ENCODE measurements at regions not wholly inside any gene's neighbourhood (a gene's known extent, or its start where the extent isn't known, plus 50 kb on each side); places are given as distances from the start of the nearest gene placed in this dataset.

DNA sequence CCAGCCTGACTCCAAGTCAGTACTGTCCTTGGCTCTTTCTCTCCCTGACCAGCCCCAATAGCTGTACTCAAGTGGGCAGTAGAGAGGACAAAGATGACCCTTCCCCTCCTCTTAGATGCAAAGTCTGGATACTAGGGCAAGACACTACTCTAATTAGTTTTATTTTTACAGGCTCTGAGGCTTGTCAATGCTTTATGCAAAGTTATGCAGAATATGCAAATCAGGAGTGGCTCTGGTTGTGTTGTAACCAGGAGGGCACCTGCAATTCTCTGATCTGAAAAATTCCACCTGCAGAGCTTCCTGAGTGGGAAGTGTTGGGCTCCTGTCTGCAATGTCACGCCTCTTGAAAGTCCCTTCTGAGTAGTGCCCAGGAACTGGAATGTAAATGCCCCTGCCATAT, 201.5 kb downstream of the RGS3 start:
- ATAC-seq (ENCODE audit: low read depth): no peak
- DNase-seq (ENCODE audit: low spot score): no peak
- Histone ChIP-seq H3K9me3 (ENCODE audit: severe bottlenecking) (no peaks in the 10 kb centered on the region), H3K27me3 (ENCODE audit: insufficient read depth, poor library complexity, severe bottlenecking) (no peaks in the 10 kb centered on the region), H3K36me3 (ENCODE audit: low read depth) (no peaks in the 10 kb centered on the region), H3K4me1 (ENCODE audit: insufficient read depth, poor library complexity, severe bottlenecking) (no peaks in the 10 kb centered on the region), H3K4me3 (ENCODE audit: severe bottlenecking) (no peak overlapping the region), H3K27ac (ENCODE audit: poor library complexity, severe bottlenecking) (no peak overlapping the region)
- TF ChIP-seq CTCF (IDR thresholded peaks at IDR 0.05; ENCODE audit: poor library complexity, severe bottlenecking): no peak

- no peak for TF ChIP-seq CTCF (IDR thresholded peaks at IDR 0.05; ENCODE audit: poor library complexity, severe bottlenecking)
- no peak overlapping the region for H3K27ac ChIP-seq (ENCODE audit: poor library complexity, severe bottlenecking)
- no peaks in the 10 kb centered on the region for H3K36me3 ChIP-seq (ENCODE audit: low read depth)
- no peaks in the 10 kb centered on the region for H3K27me3 ChIP-seq (ENCODE audit: insufficient read depth, poor library complexity, severe bottlenecking)
- ATAC-seq (ENCODE audit: low read depth) (no peak), DNase-seq (ENCODE audit: low spot score) (no peak)
- H3K9me3 ChIP-seq (ENCODE audit: severe bottlenecking): no peaks in the 10 kb centered on the region
- H3K4me1 ChIP-seq (ENCODE audit: insufficient read depth, poor library complexity, severe bottlenecking): no peaks in the 10 kb centered on the region
- no peak overlapping the region for H3K4me3 ChIP-seq (ENCODE audit: severe bottlenecking)
These were observed 202.2 kb downstream of the RGS3 start for GRCh38 chr9:113665756-113666155.

GRCh38 chr9:113668061-113668460, 204.5 kb downstream of the RGS3 start:
- Histone ChIP-seq H3K27ac (ENCODE audit: poor library complexity, severe bottlenecking) (no peak overlapping the region), H3K4me1 (ENCODE audit: insufficient read depth, poor library complexity, severe bottlenecking) (no peaks in the 10 kb centered on the region), H3K36me3 (ENCODE audit: low read depth) (no peaks in the 10 kb centered on the region), H3K4me3 (ENCODE audit: severe bottlenecking) (no peak overlapping the region), H3K9me3 (ENCODE audit: severe bottlenecking) (no peaks in the 10 kb centered on the region), H3K27me3 (ENCODE audit: insufficient read depth, poor library complexity, severe bottlenecking) (no peaks in the 10 kb centered on the region)
- no peak for TF ChIP-seq CTCF (IDR thresholded peaks at IDR 0.05; ENCODE audit: poor library complexity, severe bottlenecking)
- ATAC-seq (ENCODE audit: low read depth) (no peak), DNase-seq (ENCODE audit: low spot score) (no peak)

GRCh38 chr9:113669522-113670115, 206.1 kb downstream of the RGS3 start:
- no peaks in the 10 kb centered on the region for H3K9me3 ChIP-seq (ENCODE audit: severe bottlenecking)
- no peaks in the 10 kb centered on the region for H3K27me3 ChIP-seq (ENCODE audit: insufficient read depth, poor library complexity, severe bottlenecking)
- no peak overlapping the region for H3K27ac ChIP-seq (ENCODE audit: poor library complexity, severe bottlenecking)
- H3K36me3 ChIP-seq (ENCODE audit: low read depth): no peaks in the 10 kb centered on the region
- no peak for TF ChIP-seq CTCF (IDR thresholded peaks at IDR 0.05; ENCODE audit: poor library complexity, severe bottlenecking)
- H3K4me3 ChIP-seq (ENCODE audit: severe bottlenecking): no peak overlapping the region
- DNase-seq (ENCODE audit: low spot score): no peak
- H3K4me1 ChIP-seq (ENCODE audit: insufficient read depth, poor library complexity, severe bottlenecking): peaks cover 6% of the 10 kb centered on the region
- no peak for ATAC-seq (ENCODE audit: low read depth)

GRCh38 chr9:113673726-113674125, 202.4 kb upstream of the ZNF618 start:
- Histone ChIP-seq H3K27ac (ENCODE audit: poor library complexity, severe bottlenecking) (no peak overlapping the region), H3K9me3 (ENCODE audit: severe bottlenecking) (no peaks in the 10 kb centered on the region), H3K36me3 (ENCODE audit: low read depth) (no peaks in the 10 kb centered on the region), H3K4me3 (ENCODE audit: severe bottlenecking) (no peak overlapping the region), H3K27me3 (ENCODE audit: insufficient read depth, poor library complexity, severe bottlenecking) (no peaks in the 10 kb centered on the region), H3K4me1 (ENCODE audit: insufficient read depth, poor library complexity, severe bottlenecking) (peaks cover 18% of the 10 kb centered on the region)
- ATAC-seq (ENCODE audit: low read depth) (no peak), DNase-seq (ENCODE audit: low spot score) (no peak)
- TF ChIP-seq CTCF (IDR thresholded peaks at IDR 0.05; ENCODE audit: poor library complexity, severe bottlenecking): no peak
